Gastrocnemius medialis (tissue), 4 donors: ENCODE measurements at regions not wholly inside any gene's neighbourhood (a gene's known extent, or its start where the extent isn't known, plus 50 kb on each side); places are given as distances from the start of the nearest gene placed in this dataset.

Source experiments
- POLR2A ChIP-seq, 2 donors: fragments of 450-650 bp; IDR thresholded peaks; one replicate each; pipeline ENCODE4 v1.6.1; 2017; ENCODE audit warnings: antibody characterized with exemption in 2 of 2, mild to moderate bottlenecking in 2 of 2, moderate library complexity in 2 of 2
- TF ChIP-seq, protein P1 (sequence below), 5 experiments: fragments of 450-650 bp in 3 of 5; fragments of 200-600 bp in 2 of 5; sonication (generic) in 2 of 5; IDR thresholded peaks in 4 of 5; conservative IDR thresholded peaks in 1 of 5; 1 replicate in 4 of 5; 2 replicates in 1 of 5; pipeline ENCODE4 v1.5.1; 2016 to 2019; ENCODE audit warnings: antibody characterized with exemption in 5 of 5, mild to moderate bottlenecking in 3 of 5, moderate library complexity in 3 of 5

DNA sequence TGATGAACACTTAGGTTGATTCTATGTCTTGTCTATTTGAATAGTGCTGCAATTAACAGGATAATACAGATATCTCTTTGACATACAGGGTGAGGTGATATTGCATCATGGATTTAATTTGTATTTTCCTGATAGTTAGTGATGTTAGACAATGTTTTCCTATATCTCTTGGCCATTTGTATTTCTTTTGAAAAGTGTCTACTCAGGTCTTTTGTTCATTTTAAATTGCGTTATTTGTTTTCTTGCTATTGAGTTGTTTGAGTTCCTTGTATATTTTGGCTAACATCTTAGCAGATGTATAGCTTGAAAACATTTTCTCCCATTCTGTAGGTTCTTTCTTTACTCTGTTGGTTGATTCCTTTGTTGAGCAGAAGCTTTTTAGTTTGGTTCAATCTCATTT is 460.6 kb downstream of the CCDC91 start:
- TF ChIP-seq, protein P1, sequence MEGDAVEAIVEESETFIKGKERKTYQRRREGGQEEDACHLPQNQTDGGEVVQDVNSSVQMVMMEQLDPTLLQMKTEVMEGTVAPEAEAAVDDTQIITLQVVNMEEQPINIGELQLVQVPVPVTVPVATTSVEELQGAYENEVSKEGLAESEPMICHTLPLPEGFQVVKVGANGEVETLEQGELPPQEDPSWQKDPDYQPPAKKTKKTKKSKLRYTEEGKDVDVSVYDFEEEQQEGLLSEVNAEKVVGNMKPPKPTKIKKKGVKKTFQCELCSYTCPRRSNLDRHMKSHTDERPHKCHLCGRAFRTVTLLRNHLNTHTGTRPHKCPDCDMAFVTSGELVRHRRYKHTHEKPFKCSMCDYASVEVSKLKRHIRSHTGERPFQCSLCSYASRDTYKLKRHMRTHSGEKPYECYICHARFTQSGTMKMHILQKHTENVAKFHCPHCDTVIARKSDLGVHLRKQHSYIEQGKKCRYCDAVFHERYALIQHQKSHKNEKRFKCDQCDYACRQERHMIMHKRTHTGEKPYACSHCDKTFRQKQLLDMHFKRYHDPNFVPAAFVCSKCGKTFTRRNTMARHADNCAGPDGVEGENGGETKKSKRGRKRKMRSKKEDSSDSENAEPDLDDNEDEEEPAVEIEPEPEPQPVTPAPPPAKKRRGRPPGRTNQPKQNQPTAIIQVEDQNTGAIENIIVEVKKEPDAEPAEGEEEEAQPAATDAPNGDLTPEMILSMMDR (IDR thresholded peaks at IDR 0.05 in 4 of 5, conservative IDR thresholded peaks at IDR 0.05 in 1 of 5), result no peak
- TF ChIP-seq POLR2A (IDR thresholded peaks at IDR 0.05), result no peak
